IMR-90 (cell line): ENCODE measurements at regions not wholly inside any gene's neighbourhood (a gene's known extent, or its start where the extent isn't known, plus 50 kb on each side); places are given as distances from the start of the nearest gene placed in this dataset.

Experiments
- ATAC-seq: fragments of 200-7000 bp; cut with Tn5 transposase; 2 replicates; pipeline ENCODE4 v1.9.1; 2020; ENCODE audit warnings: low read depth, mild to moderate bottlenecking, moderate library complexity
- BruUV-seq: library from RNA; stranded (reverse); fragments of 400-500 nt; replicated peaks from 2 replicates; lab custom pipeline; 2021; lab: Mats Ljungman, UMichigan
- CTCF ChIA-PET: fragments of 300-600 bp; formaldehyde crosslinking; extraction: SDS; loops from one replicate; lab custom pipeline; 2021; ENCODE audit warnings: antibody characterized with exemption; lab: Yijun Ruan, JAX
- POLR2A ChIA-PET: fragments of 300-600 bp; sonication (Branson Sonifier 250); formaldehyde crosslinking; loops from one replicate; lab custom pipeline; 2022; ENCODE audit warnings: antibody characterized with exemption; ENCODE audit not compliant: unreplicated experiment; lab: Charles Lee
- DNase-seq: peaks from one replicate; pipeline ENCODE4 v3.0.0; 2013
- H2AFZ ChIP-seq: replicated peaks from 2 replicates; pipeline ENCODE3; 2013; ENCODE audit warnings: low read length, mild to moderate bottlenecking; ENCODE audit not compliant: poor library complexity
- H2AK5ac ChIP-seq: 2 replicates; pipeline ENCODE4 v1.6.1; 2013; ENCODE audit warnings: low read depth, low read length, inconsistent platforms
- H2AK9ac ChIP-seq: replicated peaks from 2 replicates; pipeline ENCODE3; 2013; ENCODE audit warnings: mild to moderate bottlenecking, low read depth, low read length, moderate library complexity; ENCODE audit not compliant: poor library complexity
- H2BK120ac ChIP-seq: 2 replicates; pipeline ENCODE4 v1.6.1; 2013; ENCODE audit warnings: low read depth, low read length, inconsistent platforms
- H2BK15ac ChIP-seq: 3 replicates; pipeline ENCODE4 v1.6.1; 2013; ENCODE audit warnings: low read depth, low read length, inconsistent platforms
- H2BK20ac ChIP-seq: 2 replicates; pipeline ENCODE4 v1.6.1; 2013; ENCODE audit warnings: low read depth, mild to moderate bottlenecking, inconsistent platforms, low read length, moderate library complexity
- H2BK5ac ChIP-seq: 2 replicates; pipeline ENCODE4 v1.6.1; 2013; ENCODE audit warnings: mild to moderate bottlenecking, low read depth, low read length, inconsistent platforms; ENCODE audit not compliant: poor library complexity, severe bottlenecking
- H3K14ac ChIP-seq: replicated peaks from 2 replicates; pipeline ENCODE4 v1.6.1; 2013; ENCODE audit warnings: low read depth, low read length, inconsistent platforms
- H3K18ac ChIP-seq: 2 replicates; pipeline ENCODE4 v1.6.1; 2013; ENCODE audit warnings: low read depth, low read length, control low read depth
- H3K23ac ChIP-seq: 2 replicates; pipeline ENCODE4 v1.6.1; 2013; ENCODE audit warnings: low read depth, low read length, inconsistent platforms
- H3K27ac ChIP-seq: 2 replicates; pipeline ENCODE4 v1.5.1; 2013; ENCODE audit warnings: mild to moderate bottlenecking, control low read depth, low read length; ENCODE audit not compliant: insufficient read depth
- H3K27me3 ChIP-seq: 2 replicates; pipeline ENCODE4 v1.6.1; 2013; ENCODE audit warnings: low read length; ENCODE audit not compliant: control insufficient read depth, insufficient read depth
- H3K36me3 ChIP-seq: 2 replicates; pipeline ENCODE4 v1.6.1; 2013; ENCODE audit warnings: low read length, mixed read lengths; ENCODE audit not compliant: control insufficient read depth, insufficient read depth
- H3K4ac ChIP-seq: 2 replicates; pipeline ENCODE4 v1.6.1; 2013; ENCODE audit warnings: low read depth, low read length, inconsistent platforms
- H3K4me1 ChIP-seq: 2 replicates; pipeline ENCODE4 v1.6.1; 2013; ENCODE audit warnings: low read length, mixed read lengths; ENCODE audit not compliant: control insufficient read depth, insufficient read depth
- H3K4me2 ChIP-seq: 2 replicates; pipeline ENCODE4 v1.6.1; 2013; ENCODE audit warnings: low read depth, mild to moderate bottlenecking, control low read depth, low read length, moderate library complexity
- H3K4me3 ChIP-seq: 2 replicates; pipeline ENCODE4 v1.5.1; 2013; ENCODE audit warnings: low read depth, mild to moderate bottlenecking, control low read depth, low read length, moderate library complexity; ENCODE audit not compliant: insufficient read depth
- H3K56ac ChIP-seq: 2 replicates; pipeline ENCODE4 v1.6.1; 2013; ENCODE audit warnings: low read length, inconsistent platforms; ENCODE audit not compliant: insufficient read depth; ENCODE audit errors: extremely low read depth
- H3K79me1 ChIP-seq, 2 experiments: 2 replicates each; pipeline ENCODE4 v1.6.1; 2013; ENCODE audit warnings: low read length in 2 of 2, inconsistent platforms in 1 of 2, low read depth in 1 of 2
- H3K9ac ChIP-seq: 2 replicates; pipeline ENCODE4 v1.6.1; 2013; ENCODE audit warnings: low read depth, low read length, control low read depth
- H3K9me1 ChIP-seq: 2 replicates; pipeline ENCODE4 v1.6.1; 2013; ENCODE audit warnings: low read length, inconsistent platforms; ENCODE audit not compliant: insufficient read depth
- H3K9me3 ChIP-seq: 2 replicates; pipeline ENCODE4 v1.6.1; 2013; ENCODE audit warnings: low read length; ENCODE audit not compliant: control insufficient read depth, insufficient read depth
- H4K20me1 ChIP-seq: 2 replicates; pipeline ENCODE4 v1.6.1; 2013; ENCODE audit warnings: low read length, inconsistent platforms; ENCODE audit not compliant: insufficient read depth
- H4K5ac ChIP-seq: 2 replicates; pipeline ENCODE4 v1.6.1; 2013; ENCODE audit warnings: mild to moderate bottlenecking, low read depth, low read length, control low read depth
- H4K8ac ChIP-seq, 2 experiments: 2 replicates each; pipeline ENCODE4 v1.6.1; 2013; ENCODE audit warnings: low read depth in 2 of 2, low read length in 2 of 2, control low read depth in 1 of 2, inconsistent platforms in 1 of 2
- H4K91ac ChIP-seq: 2 replicates; pipeline ENCODE4 v1.6.1; 2013; ENCODE audit warnings: low read depth, low read length, inconsistent platforms; ENCODE audit not compliant: insufficient read depth
- BHLHE40 ChIP-seq: fragments of 150-350 bp; IDR thresholded peaks from 2 replicates; pipeline ENCODE4 v1.6.1; 2016; ENCODE audit warnings: mild to moderate bottlenecking, low read depth, low read length
- CEBPB ChIP-seq: IDR thresholded peaks from 2 replicates; pipeline ENCODE4 v1.6.1; 2012; ENCODE audit warnings: low read depth, low read length, improper control_type of control experiment
- CHD1 ChIP-seq: IDR thresholded peaks from 2 replicates; pipeline ENCODE4 v1.6.1; 2012; ENCODE audit warnings: low read depth, low read length, improper control_type of control experiment
- ELK1 ChIP-seq: fragments of 150-350 bp; IDR thresholded peaks from 2 replicates; pipeline ENCODE4 v1.6.1; 2016; ENCODE audit warnings: low read depth, mild to moderate bottlenecking, low read length, moderate library complexity, borderline replicate concordance
- FOS ChIP-seq: fragments of 150-350 bp; IDR thresholded peaks from 2 replicates; pipeline ENCODE4 v1.6.1; 2016; ENCODE audit warnings: low read depth, low read length
- MAFK ChIP-seq: IDR thresholded peaks from 2 replicates; pipeline ENCODE4 v1.6.1; 2012; ENCODE audit warnings: low read depth, low read length, improper control_type of control experiment
- MAZ ChIP-seq: IDR thresholded peaks from 2 replicates; pipeline ENCODE4 v1.6.1; 2012; ENCODE audit warnings: low read depth, mild to moderate bottlenecking, low read length, improper control_type of control experiment, moderate library complexity, borderline replicate concordance
- MXI1 ChIP-seq: IDR thresholded peaks from 2 replicates; pipeline ENCODE4 v1.6.1; 2012; ENCODE audit warnings: low read depth, mild to moderate bottlenecking, low read length, moderate library complexity, borderline replicate concordance
- NFE2L2 ChIP-seq: fragments of 150-350 bp; IDR thresholded peaks from 2 replicates; pipeline ENCODE4 v1.6.1; 2016; ENCODE audit warnings: low read depth, mild to moderate bottlenecking, low read length
- POLR2A ChIP-seq: IDR thresholded peaks from 2 replicates; pipeline ENCODE4 v1.6.1; 2012; ENCODE audit warnings: mild to moderate bottlenecking, low read depth, low read length
- RAD21 ChIP-seq: IDR thresholded peaks from 2 replicates; pipeline ENCODE4 v1.6.1; 2012; ENCODE audit warnings: low read length, improper control_type of control experiment
- RCOR1 ChIP-seq: IDR thresholded peaks from 2 replicates; pipeline ENCODE4 v1.6.1; 2012; ENCODE audit warnings: mild to moderate bottlenecking, low read length, improper control_type of control experiment; ENCODE audit not compliant: insufficient replicate concordance
- RFX5 ChIP-seq: IDR thresholded peaks from 2 replicates; pipeline ENCODE4 v1.8.0; 2012; ENCODE audit warnings: low read depth, mild to moderate bottlenecking, low read length, moderate library complexity
- SMC3 ChIP-seq: fragments of 150-350 bp; IDR thresholded peaks from 2 replicates; pipeline ENCODE4 v1.6.1; 2016; ENCODE audit warnings: low read depth, mild to moderate bottlenecking, antibody characterized with exemption, low read length, moderate library complexity
- USF2 ChIP-seq: fragments of 150-350 bp; IDR thresholded peaks from 2 replicates; pipeline ENCODE4 v1.6.1; 2017; ENCODE audit warnings: mild to moderate bottlenecking, antibody characterized with exemption, low read length, low read depth
- WGBS, 2 experiments: methylation state at CpG; one replicate each; pipeline versions ENCODE4 v1.1.5 to v1.1.7; 2013; ENCODE audit warnings: missing lambda C conversion rate in 2 of 2; ENCODE audit not compliant: insufficient read length in 1 of 2; ENCODE audit errors: extremely low coverage in 2 of 2; 5-methylcytosine and 5-hydroxymethylcytosine counted together
- dilution Hi-C: fragments of 300-500 bp; cut with HindIII; formaldehyde crosslinking; loops from one replicate; pipeline ENCODE4 v1.14.3; 2018; ENCODE audit warnings: low sequenced_read_pairs; ENCODE audit not compliant: unreplicated experiment
- in situ Hi-C: fragments of 300-500 bp; cut with MboI; formaldehyde crosslinking; loops from 3 replicates; pipeline ENCODE4 v1.14.3; 2019; ENCODE audit warnings: low sequenced_read_pairs, inconsistent platforms, mixed read lengths
- intact Hi-C: fragments of 100-400 bp; cut with micrococcal nuclease; formaldehyde crosslinking; loops from 2 replicates; pipeline ENCODE4 v1.10.0; 2022
- TF ChIP-seq, protein P1 (sequence below): conservative IDR thresholded peaks from 2 replicates; pipeline ENCODE4 v1.5.1; 2012; ENCODE audit warnings: mild to moderate bottlenecking, low read depth, low read length, improper control_type of control experiment

DNA sequence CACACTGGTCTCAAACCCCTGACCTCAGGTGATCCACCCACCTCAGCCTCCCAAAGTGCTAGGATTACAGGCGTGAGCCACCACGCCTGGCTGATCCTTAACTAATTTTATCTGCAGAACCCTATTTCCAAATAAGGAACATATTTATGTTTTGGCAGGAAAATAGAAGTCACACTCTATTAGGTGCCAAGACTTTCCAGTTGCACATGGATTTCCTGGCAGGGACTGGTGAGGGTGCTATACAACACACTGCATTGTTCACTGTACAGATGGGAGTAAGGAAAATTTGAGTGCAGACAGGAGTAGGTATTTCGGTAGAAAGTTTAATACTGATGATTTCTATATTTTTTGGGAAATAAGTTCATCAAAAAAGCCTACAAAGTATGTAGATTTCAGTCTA is 605.3 kb upstream of the B3GALT2 start:
- Histone ChIP-seq H3K4me2 (no peak overlapping the region), H3K27ac (no peak overlapping the region), H4K20me1 (no peaks in the 10 kb centered on the region), H3K4me1 (no peaks in the 10 kb centered on the region), H4K8ac (no peak overlapping the region), H3K23ac (no peak overlapping the region), H3K9me1 (no peaks in the 10 kb centered on the region), H3K14ac (no peak overlapping the region), H3K18ac (no peak overlapping the region), H2BK15ac (no peak overlapping the region), H2AK5ac (no peak overlapping the region), H4K91ac (no peak overlapping the region), H2BK20ac (no peak overlapping the region), H3K27me3 (no peaks in the 10 kb centered on the region), H3K4ac (no peak overlapping the region), H3K56ac (no peak overlapping the region), H2BK5ac (no peak overlapping the region), H2AK9ac (no peak overlapping the region), H3K4me3 (no peak overlapping the region), H3K9me3 (no peaks in the 10 kb centered on the region), H3K9ac (no peak overlapping the region), H4K5ac (no peak overlapping the region), H2AFZ (no peak overlapping the region), H3K79me1 (no peaks in the 10 kb centered on the region), H3K36me3 (no peaks in the 10 kb centered on the region), H2BK120ac (no peak overlapping the region)
- ChIA-PET CTCF (no interaction called here), POLR2A (no interaction called here)
- ATAC-seq (no peak), DNase-seq (no peak)
- no TSS peak for BruUV-seq
- WGBS, 2 experiments: 60% methylated on average over 1 of the region's 3 CpGs; no CpG with 5 or more reads in 1 of the 2 experiments
- TF ChIP-seq MAFK (no peak), POLR2A (no peak), RCOR1 (no peak), BHLHE40 (no peak), RFX5 (no peak), MAZ (no peak), FOS (no peak), NFE2L2 (no peak), CEBPB (no peak), RAD21 (no peak), MXI1 (no peak), CHD1 (no peak), SMC3 (no peak), ELK1 (no peak), USF2 (no peak)
- TF ChIP-seq, protein P1, sequence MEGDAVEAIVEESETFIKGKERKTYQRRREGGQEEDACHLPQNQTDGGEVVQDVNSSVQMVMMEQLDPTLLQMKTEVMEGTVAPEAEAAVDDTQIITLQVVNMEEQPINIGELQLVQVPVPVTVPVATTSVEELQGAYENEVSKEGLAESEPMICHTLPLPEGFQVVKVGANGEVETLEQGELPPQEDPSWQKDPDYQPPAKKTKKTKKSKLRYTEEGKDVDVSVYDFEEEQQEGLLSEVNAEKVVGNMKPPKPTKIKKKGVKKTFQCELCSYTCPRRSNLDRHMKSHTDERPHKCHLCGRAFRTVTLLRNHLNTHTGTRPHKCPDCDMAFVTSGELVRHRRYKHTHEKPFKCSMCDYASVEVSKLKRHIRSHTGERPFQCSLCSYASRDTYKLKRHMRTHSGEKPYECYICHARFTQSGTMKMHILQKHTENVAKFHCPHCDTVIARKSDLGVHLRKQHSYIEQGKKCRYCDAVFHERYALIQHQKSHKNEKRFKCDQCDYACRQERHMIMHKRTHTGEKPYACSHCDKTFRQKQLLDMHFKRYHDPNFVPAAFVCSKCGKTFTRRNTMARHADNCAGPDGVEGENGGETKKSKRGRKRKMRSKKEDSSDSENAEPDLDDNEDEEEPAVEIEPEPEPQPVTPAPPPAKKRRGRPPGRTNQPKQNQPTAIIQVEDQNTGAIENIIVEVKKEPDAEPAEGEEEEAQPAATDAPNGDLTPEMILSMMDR: no peak
- dilution Hi-C loops (no loop called here), intact Hi-C loops (no loop called here), in situ Hi-C loops (no loop called here)
